NCI-H446 (cell line): ENCODE measurements at regions not wholly inside any gene's neighbourhood (a gene's known extent, or its start where the extent isn't known, plus 50 kb on each side); places are given as distances from the start of the nearest gene placed in this dataset.
"Not testable (repeated sequence)": the region's sequence is repeated elsewhere in the genome, so short reads cannot be mapped to it uniquely, and the experiment has no call there.

ENCODE experiments used
- DNase-seq, 2 experiments: peaks; one replicate each; lab custom pipeline; 2025; lab: John Stamatoyannopoulos, UW

DNA sequence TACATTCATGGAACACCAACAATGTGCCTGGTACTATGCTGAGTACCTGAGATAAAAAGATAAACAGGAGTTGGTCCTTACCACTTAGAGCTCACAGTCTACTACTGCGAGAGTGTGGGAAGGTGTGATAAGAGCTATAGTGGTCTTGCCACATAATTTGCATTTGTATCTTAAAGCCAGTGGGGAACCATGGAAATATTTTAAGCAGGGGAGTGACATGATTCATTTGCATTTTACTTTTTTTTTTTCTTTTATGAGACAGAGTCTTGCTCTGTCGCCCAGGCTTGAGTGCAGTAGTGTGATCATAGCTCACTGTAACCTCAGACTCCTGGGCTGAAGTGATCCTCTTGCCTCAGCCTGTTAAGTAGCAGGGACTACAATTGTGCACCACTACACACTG is 53.6 kb downstream of the SRGAP2 start:
- DNase-seq, result not testable (repeated sequence)

GRCh38 chr1:206261473-206261872 is 58.1 kb downstream of the SRGAP2 start:
- DNase-seq, result not testable (repeated sequence)

DNA sequence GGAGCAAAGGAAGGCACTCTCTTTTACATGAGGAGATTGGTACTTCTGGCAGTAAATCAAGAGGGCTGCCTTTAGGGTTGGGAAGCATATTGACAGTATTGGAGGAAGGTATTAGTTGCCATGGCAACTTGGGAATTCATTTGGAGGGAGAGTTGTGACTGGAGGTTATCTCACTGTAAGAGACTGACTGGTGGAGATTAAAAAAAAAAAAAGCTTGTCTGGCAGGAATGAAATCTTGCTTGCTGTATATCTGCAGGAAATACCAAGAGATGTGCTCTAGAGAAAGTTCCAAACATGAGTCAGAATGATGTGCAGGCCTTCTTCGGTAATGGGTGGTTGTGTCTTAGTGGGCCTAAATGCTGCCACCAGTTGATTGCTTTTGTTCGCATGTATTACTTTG is 59.1 kb downstream of the SRGAP2 start:
- not testable (repeated sequence) for DNase-seq

DNA sequence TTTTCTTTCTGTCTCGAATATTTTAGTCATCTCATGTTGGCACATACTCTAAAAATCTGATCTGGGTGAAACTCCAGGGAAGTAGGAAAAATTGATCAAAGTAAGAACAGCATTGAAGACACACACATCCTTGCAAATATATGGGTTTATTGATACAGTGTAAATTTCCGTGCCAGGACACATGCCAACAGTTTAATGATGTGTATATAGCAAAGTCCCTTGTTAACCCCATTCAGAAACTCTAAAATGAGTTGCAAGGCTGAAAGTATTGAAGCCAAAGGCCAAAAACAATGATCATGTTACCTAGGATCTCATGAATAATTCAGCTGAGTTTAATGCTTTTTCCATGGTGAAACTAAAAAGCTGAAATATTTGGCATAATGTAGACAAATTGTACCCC is 61.6 kb downstream of the SRGAP2 start:
- DNase-seq, result not testable (repeated sequence)

- not testable (repeated sequence) for DNase-seq
Observed at GRCh38 chr1:206271153-206271552, 67.8 kb downstream of the SRGAP2 start.

- not testable (repeated sequence) for DNase-seq
Observed at GRCh38 chr1:206273104-206273503, 69.8 kb downstream of the SRGAP2 start.

DNA sequence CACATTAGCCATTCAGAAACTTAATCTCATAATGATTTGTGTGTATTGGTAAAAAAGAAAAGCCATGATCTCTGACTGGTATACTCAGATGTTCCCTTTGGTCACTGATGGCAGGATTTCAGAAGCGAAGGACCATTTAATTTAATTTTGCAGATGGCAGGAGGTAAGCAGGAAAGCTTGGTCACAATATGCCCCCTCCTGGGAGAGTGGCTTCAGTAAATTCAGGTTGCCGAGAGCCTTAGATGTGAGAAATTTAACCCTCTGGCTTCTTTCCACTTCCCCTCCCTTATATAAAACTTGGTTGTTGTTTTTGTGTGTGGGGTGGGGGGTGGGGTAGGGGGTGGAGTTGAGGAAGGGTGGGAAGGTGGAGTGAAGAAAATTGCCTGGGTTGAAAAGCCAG is 72.8 kb downstream of the SRGAP2 start:
- DNase-seq, result not testable (repeated sequence)

- DNase-seq, result not testable (repeated sequence)
Observed at GRCh38 chr1:206278683-206279082, 75.3 kb downstream of the SRGAP2 start.

- DNase-seq, result not testable (repeated sequence)
Observed at GRCh38 chr1:206280683-206281082, 77.3 kb downstream of the SRGAP2 start.

- not testable (repeated sequence) for DNase-seq
Observed at GRCh38 chr1:206281912-206282654, 78.7 kb downstream of the SRGAP2 start.

GRCh38 chr1:206285024-206285960 is 82.0 kb downstream of the SRGAP2 start:
- not testable (repeated sequence) for DNase-seq

GRCh38 chr1:206287759-206288158 is 84.4 kb downstream of the SRGAP2 start:
- not testable (repeated sequence) for DNase-seq

DNA sequence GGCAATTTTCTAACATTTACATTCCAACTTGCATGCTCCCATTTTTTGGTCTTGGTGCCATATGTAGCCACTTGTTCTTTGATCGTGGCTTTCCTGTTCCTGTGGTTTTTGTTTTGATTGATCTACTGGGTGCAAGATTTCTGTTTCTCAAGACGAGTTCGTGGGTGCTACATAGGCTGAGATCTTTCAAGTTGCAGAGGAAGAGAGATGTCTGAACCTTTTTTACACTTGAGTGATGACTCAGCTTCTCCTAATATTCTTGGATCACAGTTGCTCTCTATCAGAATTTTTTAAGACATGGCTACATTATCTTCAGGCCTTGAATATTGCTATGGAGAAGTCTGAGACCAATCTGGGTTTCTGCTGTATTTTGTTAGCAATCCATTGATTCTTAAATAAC is 85.1 kb downstream of the SRGAP2 start:
- DNase-seq, result not testable (repeated sequence)

DNA sequence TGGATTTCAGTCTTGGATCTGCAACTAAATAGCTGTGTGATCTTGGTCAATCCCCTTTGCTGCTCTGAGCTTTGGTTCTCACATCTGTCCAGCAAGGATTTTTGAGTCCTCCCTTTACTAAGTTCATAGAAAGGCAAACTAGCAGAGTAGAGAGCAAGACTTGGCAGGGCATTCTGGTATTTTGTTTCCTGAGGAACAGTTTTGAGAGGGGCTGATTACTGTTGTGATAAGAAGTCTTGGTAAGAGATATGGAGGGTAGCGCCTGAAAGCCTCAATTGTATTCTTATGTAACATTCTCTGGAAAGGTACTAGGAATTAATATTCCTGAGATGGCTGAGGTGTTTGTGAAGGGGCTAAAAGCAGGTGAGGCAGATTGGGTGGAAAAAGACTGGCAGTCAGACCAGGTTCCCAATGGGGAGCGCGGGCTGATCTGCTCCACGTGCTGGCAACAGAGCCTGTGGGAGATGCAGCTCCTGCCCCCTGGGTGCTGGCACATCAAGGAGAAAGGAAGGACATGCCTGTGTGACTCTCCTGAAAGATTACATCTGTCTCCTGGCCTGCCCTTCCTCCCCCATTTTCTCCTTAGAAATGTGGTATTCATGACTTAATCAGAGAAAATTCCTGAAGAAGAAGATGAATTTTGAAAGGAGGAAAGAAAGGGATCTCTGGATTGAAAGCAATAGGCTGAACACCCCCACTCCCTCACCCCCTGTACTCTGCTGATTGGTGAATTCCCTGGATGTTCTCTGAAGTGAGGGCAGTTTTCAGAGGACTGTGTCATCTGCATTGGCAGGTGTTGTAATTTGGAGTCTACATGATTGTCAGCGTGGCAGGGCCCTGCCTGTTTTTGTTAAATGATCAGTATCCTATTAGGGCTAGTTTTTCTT is 94.0 kb downstream of the SRGAP2 start:
- DNase-seq, result not testable (repeated sequence)

GRCh38 chr1:206298032-206298392 is 94.7 kb downstream of the SRGAP2 start:
- peak in 1 of 2 experiments; percentile 53 for DNase-seq

DNA sequence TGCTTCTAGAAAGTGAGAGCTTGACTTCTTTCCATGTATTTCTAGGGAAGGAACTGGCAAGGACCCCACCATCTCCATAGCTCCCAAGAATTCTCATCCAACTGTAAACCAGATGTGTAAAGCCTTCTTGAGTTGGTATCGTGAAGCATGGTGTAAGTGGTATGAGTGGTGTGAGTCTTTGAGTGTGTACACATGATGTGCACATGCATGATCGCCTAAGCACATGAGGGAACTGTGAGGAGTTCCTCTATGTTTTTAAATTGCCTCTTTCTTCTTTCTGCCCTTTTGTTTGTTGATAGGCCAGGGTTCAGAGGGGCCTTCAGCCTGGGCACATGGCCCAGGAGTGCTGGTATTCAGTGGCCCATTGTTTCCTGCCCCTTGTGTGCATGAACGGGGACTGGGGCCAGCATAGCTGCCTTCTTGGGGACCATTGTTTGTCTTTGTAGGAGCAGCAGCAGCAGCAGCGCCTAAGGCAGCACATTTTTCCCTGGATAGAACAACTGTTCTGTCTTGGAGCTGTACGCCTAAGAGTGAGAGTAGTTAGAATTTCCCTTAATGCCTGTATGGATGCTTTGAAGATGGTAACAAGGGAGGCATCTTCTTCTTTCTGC is 95.9 kb downstream of the SRGAP2 start:
- not testable (repeated sequence) for DNase-seq

DNA sequence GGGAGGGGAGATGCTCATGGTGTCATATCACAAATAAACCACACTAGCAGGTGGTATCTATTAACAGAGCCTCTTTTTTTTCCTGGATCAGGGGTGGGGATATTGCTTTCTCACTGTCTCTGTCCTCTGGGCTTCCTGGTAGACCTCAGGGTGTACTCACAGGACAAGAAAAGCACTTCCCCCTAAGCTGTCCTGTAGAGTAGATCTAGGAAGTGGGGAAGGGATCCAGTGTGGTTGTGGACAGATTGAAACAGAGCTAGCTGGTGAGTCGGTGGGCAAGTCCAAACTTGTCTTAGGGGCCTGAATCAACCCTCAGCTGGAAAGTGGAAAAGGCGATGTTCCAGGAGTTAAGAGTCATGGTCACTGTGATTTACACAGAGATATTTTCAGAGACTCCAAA is 96.6 kb downstream of the SRGAP2 start:
- DNase-seq, result not testable (repeated sequence)

GRCh38 chr1:206302056-206302455 is 98.7 kb downstream of the SRGAP2 start:
- not testable (repeated sequence) for DNase-seq

DNA sequence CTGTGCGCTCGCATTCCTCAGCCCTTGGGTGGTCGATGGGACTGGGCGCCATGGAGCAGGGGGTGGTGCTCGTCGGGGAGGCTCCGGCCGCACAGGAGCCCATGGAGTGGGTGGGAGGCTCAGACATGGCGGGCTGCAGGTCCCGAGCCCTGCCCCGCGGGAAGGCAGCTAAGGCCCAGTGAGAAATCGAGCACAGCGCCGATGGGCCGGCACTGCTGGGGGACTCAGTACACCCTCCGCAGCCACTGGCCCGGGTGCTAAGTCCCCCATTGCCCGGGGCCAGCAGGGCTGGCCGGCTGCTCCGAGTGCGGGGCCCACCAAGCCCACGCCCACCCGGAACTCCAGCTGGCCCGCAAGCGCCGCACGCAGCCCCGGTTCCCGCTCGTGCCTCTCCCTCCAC is 104.1 kb downstream of the SRGAP2 start:
- DNase-seq, result not testable (repeated sequence)

DNA sequence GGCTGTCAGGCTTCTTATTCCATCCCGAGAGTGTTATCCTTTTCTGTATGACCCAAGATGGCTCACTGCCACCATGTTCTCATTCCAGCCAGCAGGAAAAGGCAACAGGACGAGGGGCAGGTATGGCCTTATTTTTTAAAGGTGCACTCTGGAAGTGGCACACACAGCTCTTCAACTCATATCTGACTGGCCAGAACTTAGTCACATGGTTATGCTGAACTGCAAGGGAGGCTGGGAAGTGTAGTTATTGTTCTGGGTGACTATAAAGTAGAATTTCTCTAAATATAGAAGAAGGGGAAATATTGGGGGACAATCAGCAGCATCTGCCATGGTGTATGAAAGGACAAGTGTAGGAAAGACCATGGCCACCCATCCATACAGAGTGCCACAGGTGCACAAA is 107.6 kb downstream of the SRGAP2 start:
- DNase-seq, result not testable (repeated sequence)

- peak; percentile 54 to 85 for DNase-seq
Observed at GRCh38 chr1:206311611-206312273, 108.4 kb downstream of the SRGAP2 start.
